HCT116 (cell line): ENCODE measurements at regions not wholly inside any gene's neighbourhood (a gene's known extent, or its start where the extent isn't known, plus 50 kb on each side); places are given as distances from the start of the nearest gene placed in this dataset.

Experiments used
- ATAC-seq: fragments of 200-7000 bp; cut with Tn5 transposase; 2 replicates; pipeline ENCODE4 v1.9.1; 2020; ENCODE audit warnings: mild to moderate bottlenecking, moderate library complexity
- BruUV-seq: library from RNA; stranded (reverse); fragments of 400-500 nt; replicated peaks from 2 replicates; lab custom pipeline; 2021; lab: Mats Ljungman, UMichigan
- CTCF ChIA-PET: fragments of 300-600 bp; sonication (Branson Sonifier 250); formaldehyde crosslinking; loops from one replicate; lab custom pipeline; 2021; ENCODE audit warnings: antibody characterized with exemption; lab: Charles Lee
- POLR2A ChIA-PET: fragments of 300-600, 350-600 bp; sonication (Branson Sonifier 250); formaldehyde crosslinking; loops from one replicate; lab custom pipeline; 2021; ENCODE audit warnings: antibody characterized with exemption; lab: Charles Lee
- RAD21 ChIA-PET, 2 experiments: fragments of 300-600 bp; sonication (Branson Sonifier 250); formaldehyde crosslinking; loops; one replicate each; lab custom pipeline; 2023; ENCODE audit warnings: low total read pairs in 2 of 2; ENCODE audit not compliant: uncharacterized antibody in 2 of 2, unreplicated experiment in 2 of 2, low non-redundant PET in 1 of 2; lab: Charles Lee
- DNase-seq: peaks from one replicate; pipeline ENCODE4 v3.0.0-alpha.2; 2010; ENCODE audit warnings: low read depth, low spot score
- H2AFZ ChIP-seq: fragments of 200-600 bp; shearing (Covaris generic), sonication (generic); 2 replicates; pipeline ENCODE4 v1.6.1; 2017; ENCODE audit warnings: low read depth, mixed run types, mixed read lengths, antibody characterized with exemption, low read length; ENCODE audit not compliant: poor library complexity, severe bottlenecking
- H3K27ac ChIP-seq: 2 replicates; pipeline ENCODE4 v1.5.1; 2012; ENCODE audit warnings: low read depth, low read length
- H3K27me3 ChIP-seq: fragments of 200-600 bp; sonication (generic); 2 replicates; pipeline ENCODE4 v1.6.1; 2016; ENCODE audit warnings: mixed run types, low read length, mixed read lengths; ENCODE audit not compliant: insufficient read depth
- H3K36me3 ChIP-seq, 2 experiments: fragments of 200-500 bp in 1 of 2; fragments of 200-600 bp in 1 of 2; sonication (Bioruptor generic) in 1 of 2; sonication (generic) in 1 of 2; 2 replicates each; pipeline versions ENCODE4 v1.5.1 to v1.6.1; 2014 to 2016; ENCODE audit warnings: low read length in 2 of 2, inconsistent platforms in 1 of 2, mixed read lengths in 1 of 2, mixed run types in 1 of 2; ENCODE audit not compliant: insufficient read depth in 2 of 2, control insufficient read depth in 1 of 2
- H3K4me1 ChIP-seq, 2 experiments: fragments of 200-600 bp in 1 of 2; sonication (generic) in 1 of 2; 2 replicates each; pipeline versions ENCODE4 v1.5.1 to v1.6.1; 2012 to 2017; ENCODE audit warnings: low read length in 2 of 2, inconsistent platforms in 1 of 2, mild to moderate bottlenecking in 1 of 2, mixed read lengths in 1 of 2, mixed run types in 1 of 2, moderate library complexity in 1 of 2; ENCODE audit not compliant: insufficient read depth in 2 of 2, control insufficient read depth in 1 of 2
- H3K4me2 ChIP-seq: fragments of 200-600 bp; sonication (generic); 2 replicates; pipeline ENCODE4 v1.6.1; 2017; ENCODE audit warnings: mixed run types, low read length, mixed read lengths
- H3K4me3 ChIP-seq, 2 experiments: fragments of 200-600 bp in 1 of 2; sonication (generic) in 1 of 2; replicated peaks in 1 of 2; 2 replicates each; pipeline ENCODE4 v1.5.1; 2011 to 2016; ENCODE audit warnings: low read length in 2 of 2, control low read depth in 1 of 2, low read depth in 1 of 2, mild to moderate bottlenecking in 1 of 2, mixed read lengths in 1 of 2, mixed run types in 1 of 2
- H3K79me2 ChIP-seq: fragments of 200-600 bp; sonication (generic); 2 replicates; pipeline ENCODE4 v1.6.1; 2017; ENCODE audit warnings: mild to moderate bottlenecking, mixed run types, low read length, moderate library complexity, mixed read lengths; ENCODE audit not compliant: insufficient read depth
- H3K9ac ChIP-seq: fragments of 200-600 bp; sonication (generic); 2 replicates; pipeline ENCODE4 v1.6.1; 2016; ENCODE audit warnings: low read length, mixed read lengths
- H3K9me2 ChIP-seq: fragments of 200-600 bp; sonication (generic), shearing (Covaris generic); 2 replicates; pipeline ENCODE4 v1.6.1; 2017; ENCODE audit warnings: mixed run types, mild to moderate bottlenecking, moderate library complexity; ENCODE audit not compliant: insufficient read depth
- H3K9me3 ChIP-seq, 2 experiments: fragments of 200-500 bp in 1 of 2; fragments of 200-600 bp in 1 of 2; sonication (Bioruptor generic) in 1 of 2; sonication (generic) in 1 of 2; 2 replicates each; pipeline ENCODE4 v1.6.1; 2014 to 2017; ENCODE audit warnings: low read length in 2 of 2, mixed read lengths in 2 of 2, inconsistent platforms in 1 of 2, low read depth in 1 of 2, mild to moderate bottlenecking in 1 of 2, mixed run types in 1 of 2, moderate library complexity in 1 of 2; ENCODE audit not compliant: control insufficient read depth in 1 of 2, insufficient read depth in 1 of 2
- H4K20me1 ChIP-seq: fragments of 200-600 bp; sonication (generic), shearing (Covaris generic); 2 replicates; pipeline ENCODE4 v1.6.1; 2017; ENCODE audit warnings: mixed run types, mild to moderate bottlenecking, moderate library complexity; ENCODE audit not compliant: insufficient read depth
- CBX3 ChIP-seq: IDR thresholded peaks from 2 replicates; pipeline ENCODE4 v1.6.1; 2012; ENCODE audit warnings: low read depth
- EGR1 ChIP-seq: IDR thresholded peaks from 2 replicates; pipeline ENCODE4 v1.6.1; 2012; ENCODE audit warnings: low read depth
- ELF1 ChIP-seq: IDR thresholded peaks from 2 replicates; pipeline ENCODE4 v1.6.1; 2012; ENCODE audit warnings: low read depth, borderline replicate concordance
- EZH2 ChIP-seq: fragments of 200-600 bp; sonication (generic); IDR thresholded peaks from 2 replicates; pipeline ENCODE4 v1.6.1; 2017; ENCODE audit warnings: antibody characterized with exemption, mixed run types
- FOSL1 ChIP-seq: IDR thresholded peaks from 2 replicates; pipeline ENCODE4 v1.6.1; 2012; ENCODE audit warnings: low read depth
- POLR2A ChIP-seq: IDR thresholded peaks from 2 replicates; pipeline ENCODE4 v1.7.0; 2011; ENCODE audit warnings: borderline replicate concordance; ENCODE audit not compliant: insufficient read depth, insufficient read length; ENCODE audit errors: extremely low read depth
- POLR2AphosphoS5 ChIP-seq: IDR thresholded peaks from 2 replicates; pipeline ENCODE4 v1.6.1; 2011; ENCODE audit warnings: mild to moderate bottlenecking, low read depth, low read length, moderate library complexity
- SP1 ChIP-seq: IDR thresholded peaks from 2 replicates; pipeline ENCODE4 v1.6.1; 2012; ENCODE audit warnings: low read depth
- SRF ChIP-seq: IDR thresholded peaks from 2 replicates; pipeline ENCODE4 v1.6.1; 2012; ENCODE audit warnings: low read depth
- TCF7L2 ChIP-seq: IDR thresholded peaks from 2 replicates; pipeline ENCODE4 v1.7.0; 2011; ENCODE audit warnings: borderline replicate concordance, inconsistent platforms; ENCODE audit not compliant: insufficient read depth, insufficient read length; ENCODE audit errors: extremely low read depth
- intact Hi-C: fragments of 100-400 bp; cut with micrococcal nuclease; formaldehyde crosslinking; loops from 2 replicates; pipeline ENCODE4 v1.10.0; 2022
- TF ChIP-seq, protein P1 (sequence below): IDR thresholded peaks from 2 replicates; pipeline ENCODE4 v1.6.1; 2011; ENCODE audit warnings: mild to moderate bottlenecking, low read length, moderate library complexity; ENCODE audit not compliant: insufficient replicate concordance; ENCODE audit errors: extremely low read depth

DNA sequence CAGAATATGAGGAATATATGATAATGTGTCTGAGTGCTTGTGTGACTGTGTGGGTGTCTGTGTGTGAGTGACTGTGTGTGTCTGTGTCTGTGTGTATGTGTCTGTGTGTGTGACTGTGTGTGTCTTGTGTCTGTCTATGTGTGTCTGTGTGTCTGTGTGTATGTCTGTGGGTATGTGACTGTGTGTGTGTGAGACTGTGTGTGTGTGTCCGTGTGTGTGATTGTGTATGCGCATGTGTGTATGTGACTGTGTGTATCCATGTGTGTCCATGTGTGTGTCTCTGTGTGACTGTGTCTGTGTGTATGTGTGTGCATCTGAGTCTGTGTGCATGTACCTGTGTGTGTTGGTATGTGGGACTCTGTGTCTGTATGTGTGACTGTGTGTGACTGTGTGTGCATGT, 1361.2 kb upstream of the TMEM132C start:
- Histone ChIP-seq H3K27me3 (no peaks in the 10 kb centered on the region), H3K9me3 (no peaks in the 10 kb centered on the region), H3K9me2 (no peaks in the 10 kb centered on the region), H3K79me2 (no peaks in the 10 kb centered on the region), H3K36me3 (no peaks in the 10 kb centered on the region), H3K4me3 (no peak overlapping the region), H3K4me2 (no peak overlapping the region), H4K20me1 (no peaks in the 10 kb centered on the region), H3K27ac (no peak overlapping the region), H3K4me1 (no peaks in the 10 kb centered on the region), H2AFZ (no peak overlapping the region), H3K9ac (no peak overlapping the region)
- RAD21 ChIA-PET, result no interaction called here
- BruUV-seq, result no TSS peak
- no peak for DNase-seq
- no peak for TF ChIP-seq SRF
- no peak for TF ChIP-seq ELF1
- TF ChIP-seq SP1, result no peak
- no peak for TF ChIP-seq EZH2
- TF ChIP-seq CBX3, result no peak
- no peak for TF ChIP-seq FOSL1
- TF ChIP-seq, protein P1, sequence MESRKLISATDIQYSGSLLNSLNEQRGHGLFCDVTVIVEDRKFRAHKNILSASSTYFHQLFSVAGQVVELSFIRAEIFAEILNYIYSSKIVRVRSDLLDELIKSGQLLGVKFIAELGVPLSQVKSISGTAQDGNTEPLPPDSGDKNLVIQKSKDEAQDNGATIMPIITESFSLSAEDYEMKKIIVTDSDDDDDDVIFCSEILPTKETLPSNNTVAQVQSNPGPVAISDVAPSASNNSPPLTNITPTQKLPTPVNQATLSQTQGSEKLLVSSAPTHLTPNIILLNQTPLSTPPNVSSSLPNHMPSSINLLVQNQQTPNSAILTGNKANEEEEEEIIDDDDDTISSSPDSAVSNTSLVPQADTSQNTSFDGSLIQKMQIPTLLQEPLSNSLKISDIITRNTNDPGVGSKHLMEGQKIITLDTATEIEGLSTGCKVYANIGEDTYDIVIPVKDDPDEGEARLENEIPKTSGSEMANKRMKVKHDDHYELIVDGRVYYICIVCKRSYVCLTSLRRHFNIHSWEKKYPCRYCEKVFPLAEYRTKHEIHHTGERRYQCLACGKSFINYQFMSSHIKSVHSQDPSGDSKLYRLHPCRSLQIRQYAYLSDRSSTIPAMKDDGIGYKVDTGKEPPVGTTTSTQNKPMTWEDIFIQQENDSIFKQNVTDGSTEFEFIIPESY, result no peak
- no peak for TF ChIP-seq POLR2AphosphoS5
- TF ChIP-seq TCF7L2, result no peak
- no peak for TF ChIP-seq EGR1
- no peak for TF ChIP-seq POLR2A
- intact Hi-C loops, result no loop called here
- POLR2A ChIA-PET, result no interaction called here
- no peak for ATAC-seq
- CTCF ChIA-PET, result no interaction called here
